ENCODE measurements at regions not wholly inside any gene's neighbourhood (a gene's known extent, or its start where the extent isn't known, plus 50 kb on each side); places are given as distances from the start of the nearest gene placed in this dataset.

- no peak overlapping the region for H3K4me3 Mint-ChIP-seq
- Histone ChIP-seq H3K4me1 (no peaks in the 10 kb centered on the region), H3K9me3 (ENCODE audit: low read depth) (no peaks in the 10 kb centered on the region), H3K36me3 (no peaks in the 10 kb centered on the region), H3K4me2 (no peak overlapping the region), H4K20me1 (ENCODE audit: low read depth) (no peaks in the 10 kb centered on the region), H3K27ac (no peak overlapping the region), H3K79me2 (ENCODE audit: low read depth) (no peaks in the 10 kb centered on the region), H3K27me3 (no peaks in the 10 kb centered on the region), H2AFZ (replicated peaks) (no peak overlapping the region), H3F3A (ENCODE audit: low read depth) (no peaks in the 10 kb centered on the region), H3K4me3 (no peak overlapping the region), H3K9ac (no peak overlapping the region)
- DNase-seq (ENCODE audit: low spot score), result no peak
- H3K4me1 Mint-ChIP-seq, result no peaks in the 10 kb centered on the region
- H3K27me3 Mint-ChIP-seq (ENCODE audit: insufficient read depth, low read depth), result peaks cover 6% of the 10 kb centered on the region
- H3K27ac Mint-ChIP-seq, result no peak overlapping the region
- H3K36me3 Mint-ChIP-seq, result no peaks in the 10 kb centered on the region
- H3K9me3 Mint-ChIP-seq, result no peaks in the 10 kb centered on the region
- no peak for TF ChIP-seq EZH2 (IDR thresholded peaks at IDR 0.05)
- no peak for TF ChIP-seq EZH2phosphoT487 (IDR thresholded peaks at IDR 0.05)
- no peak for TF ChIP-seq CTCF (IDR thresholded peaks at IDR 0.05)
Measured at GRCh38 chr7:35553519-35553918, 141.4 kb downstream of the HERPUD2 start.

- Histone ChIP-seq H2AFZ (replicated peaks) (no peak overlapping the region), H3K9me3 (ENCODE audit: low read depth) (no peaks in the 10 kb centered on the region), H4K20me1 (ENCODE audit: low read depth) (no peaks in the 10 kb centered on the region), H3K27me3 (no peaks in the 10 kb centered on the region), H3K4me1 (no peaks in the 10 kb centered on the region), H3K4me3 (no peak overlapping the region), H3K9ac (no peak overlapping the region), H3K27ac (no peak overlapping the region), H3K36me3 (no peaks in the 10 kb centered on the region), H3K79me2 (ENCODE audit: low read depth) (no peaks in the 10 kb centered on the region), H3F3A (ENCODE audit: low read depth) (no peaks in the 10 kb centered on the region), H3K4me2 (no peak overlapping the region)
- no peak overlapping the region for H3K4me3 Mint-ChIP-seq
- H3K27me3 Mint-ChIP-seq (ENCODE audit: insufficient read depth, low read depth), result peaks cover 6% of the 10 kb centered on the region
- TF ChIP-seq CTCF (IDR thresholded peaks at IDR 0.05) (no peak), EZH2 (IDR thresholded peaks at IDR 0.05) (no peak), EZH2phosphoT487 (IDR thresholded peaks at IDR 0.05) (no peak)
- no peaks in the 10 kb centered on the region for H3K36me3 Mint-ChIP-seq
- peaks cover 1% of the 10 kb centered on the region for H3K4me1 Mint-ChIP-seq
- no peak for DNase-seq (ENCODE audit: low spot score)
- no peaks in the 10 kb centered on the region for H3K9me3 Mint-ChIP-seq
- H3K27ac Mint-ChIP-seq, result no peak overlapping the region
Measured at GRCh38 chr7:35552691-35553090, 142.2 kb downstream of the HERPUD2 start.

GRCh38 chr7:35551321-35552081, 143.4 kb downstream of the HERPUD2 start:
- Histone ChIP-seq H3K27ac (no peak overlapping the region), H3K27me3 (no peaks in the 10 kb centered on the region), H3K4me3 (no peak overlapping the region), H4K20me1 (ENCODE audit: low read depth) (no peaks in the 10 kb centered on the region), H3K79me2 (ENCODE audit: low read depth) (no peaks in the 10 kb centered on the region), H2AFZ (replicated peaks) (no peak overlapping the region), H3K4me1 (no peaks in the 10 kb centered on the region), H3K36me3 (no peaks in the 10 kb centered on the region), H3K9ac (no peak overlapping the region), H3F3A (ENCODE audit: low read depth) (no peaks in the 10 kb centered on the region), H3K9me3 (ENCODE audit: low read depth) (no peaks in the 10 kb centered on the region), H3K4me2 (no peak overlapping the region)
- TF ChIP-seq EZH2phosphoT487 (IDR thresholded peaks at IDR 0.05) (no peak), EZH2 (IDR thresholded peaks at IDR 0.05) (no peak), CTCF (IDR thresholded peaks at IDR 0.05) (peak; percentile 23)
- Mint-ChIP-seq H3K4me3 (no peak overlapping the region), H3K27ac (no peak overlapping the region), H3K27me3 (ENCODE audit: insufficient read depth, low read depth) (peaks cover 6% of the 10 kb centered on the region), H3K4me1 (peaks cover 2% of the 10 kb centered on the region), H3K36me3 (no peaks in the 10 kb centered on the region), H3K9me3 (no peaks in the 10 kb centered on the region)
- no peak for DNase-seq (ENCODE audit: low spot score)

Data from neural progenitor cell (in vitro differentiated cells).